ENCODE measurements at regions not wholly inside any gene's neighbourhood (a gene's known extent, or its start where the extent isn't known, plus 50 kb on each side); places are given as distances from the start of the nearest gene placed in this dataset.

- peak; percentile 29 to 54 (median 50) for DNase-seq
- Histone ChIP-seq H3K36me3 (ENCODE audit: control insufficient read depth in 4 of 4, insufficient read depth in 4 of 4, low read length in 3 of 4) (no peaks in the 10 kb centered on the region), H3K9me3 (ENCODE audit: control extremely low read depth in 1 of 5, control insufficient read depth in 4 of 5, insufficient read depth in 2 of 5, low read depth in 1 of 5, low read length in 4 of 5) (peaks cover 0 to 4% (median 0%) of the 10 kb centered on the region in 5 experiments), H3K4me3 (ENCODE audit: control insufficient read depth in 1 of 7, extremely low read depth in 1 of 7, insufficient read depth in 4 of 7, low read depth in 2 of 7, low read length in 6 of 7) (no peak overlapping the region), H3K27ac (ENCODE audit: insufficient read depth in 1 of 2, low read depth in 1 of 2, low read length in 2 of 2, poor library complexity in 1 of 2, severe bottlenecking in 2 of 2) (no peak overlapping the region), H3K27me3 (replicated peaks in 2 of 5; ENCODE audit: control insufficient read depth in 4 of 5, insufficient read depth in 5 of 5, low read length in 4 of 5) (no peaks in the 10 kb centered on the region), H3K4me1 (ENCODE audit: control extremely low read depth in 1 of 4, control insufficient read depth in 4 of 4, insufficient read depth in 4 of 4, low read length in 3 of 4) (no peaks in the 10 kb centered on the region)
- POLR2A ChIA-PET, result no interaction called here
- 97% methylated on average over 7 of the region's 8 CpGs for WGBS (ENCODE audit: insufficient coverage)
- CTCF ChIA-PET, result interaction anchor here (1.4 to 4.7 kb wide), 8 partner anchors 10 to 1090 kb away, joined by 3 to 56 read pairs (median 7); partner anchors contain the start of gene BASP1
These were observed 671.1 kb downstream of the TAF11L14 start for GRCh38 chr5:18305288-18305924.

GRCh38 chr5:18311266-18311665, 677.0 kb downstream of the TAF11L14 start:
- no peak overlapping the region for H3K4me3 ChIP-seq (ENCODE audit: control insufficient read depth in 1 of 7, extremely low read depth in 1 of 7, insufficient read depth in 4 of 7, low read depth in 2 of 7, low read length in 6 of 7)
- no peak for DNase-seq
- no peak overlapping the region for H3K27ac ChIP-seq (ENCODE audit: insufficient read depth in 1 of 2, low read depth in 1 of 2, low read length in 2 of 2, poor library complexity in 1 of 2, severe bottlenecking in 2 of 2)
- no peaks in the 10 kb centered on the region for H3K4me1 ChIP-seq (ENCODE audit: control extremely low read depth in 1 of 4, control insufficient read depth in 4 of 4, insufficient read depth in 4 of 4, low read length in 3 of 4)
- H3K36me3 ChIP-seq (ENCODE audit: control insufficient read depth in 4 of 4, insufficient read depth in 4 of 4, low read length in 3 of 4), result no peaks in the 10 kb centered on the region
- no peaks in the 10 kb centered on the region for H3K27me3 ChIP-seq (replicated peaks in 2 of 5; ENCODE audit: control insufficient read depth in 4 of 5, insufficient read depth in 5 of 5, low read length in 4 of 5)
- H3K9me3 ChIP-seq (ENCODE audit: control extremely low read depth in 1 of 5, control insufficient read depth in 4 of 5, insufficient read depth in 2 of 5, low read depth in 1 of 5, low read length in 4 of 5), result no peaks in the 10 kb centered on the region
- ChIA-PET POLR2A (no interaction called here), CTCF (interaction anchor here (1.0 to 3.0 kb wide), 2 partner anchors 24 to 1095 kb away, joined by 3 to 17 read pairs; partner anchors contain the start of gene BASP1)
- 100% methylated on average over 1 of the region's 3 CpGs for WGBS (ENCODE audit: insufficient coverage)

GRCh38 chr5:18312016-18312415, 677.8 kb downstream of the TAF11L14 start:
- Histone ChIP-seq H3K27me3 (replicated peaks in 2 of 5; ENCODE audit: control insufficient read depth in 4 of 5, insufficient read depth in 5 of 5, low read length in 4 of 5) (no peaks in the 10 kb centered on the region), H3K4me1 (ENCODE audit: control extremely low read depth in 1 of 4, control insufficient read depth in 4 of 4, insufficient read depth in 4 of 4, low read length in 3 of 4) (no peaks in the 10 kb centered on the region), H3K36me3 (ENCODE audit: control insufficient read depth in 4 of 4, insufficient read depth in 4 of 4, low read length in 3 of 4) (no peaks in the 10 kb centered on the region), H3K9me3 (ENCODE audit: control extremely low read depth in 1 of 5, control insufficient read depth in 4 of 5, insufficient read depth in 2 of 5, low read depth in 1 of 5, low read length in 4 of 5) (no peaks in the 10 kb centered on the region), H3K4me3 (ENCODE audit: control insufficient read depth in 1 of 7, extremely low read depth in 1 of 7, insufficient read depth in 4 of 7, low read depth in 2 of 7, low read length in 6 of 7) (no peak overlapping the region), H3K27ac (ENCODE audit: insufficient read depth in 1 of 2, low read depth in 1 of 2, low read length in 2 of 2, poor library complexity in 1 of 2, severe bottlenecking in 2 of 2) (no peak overlapping the region)
- CTCF ChIA-PET, result interaction anchor here (0.6 to 3.0 kb wide), 4 partner anchors 22 to 1095 kb away, joined by 3 to 17 read pairs (median 4); partner anchors contain the start of gene BASP1
- DNase-seq, result no peak
- POLR2A ChIA-PET, result no interaction called here
- WGBS (ENCODE audit: insufficient coverage), result 100% methylated on average over 1 of the region's 1 CpG

- H3K36me3 ChIP-seq (ENCODE audit: control insufficient read depth in 4 of 4, insufficient read depth in 4 of 4, low read length in 3 of 4), result no peaks in the 10 kb centered on the region
- H3K9me3 ChIP-seq (ENCODE audit: control extremely low read depth in 1 of 5, control insufficient read depth in 4 of 5, insufficient read depth in 2 of 5, low read depth in 1 of 5, low read length in 4 of 5), result no peaks in the 10 kb centered on the region
- peak; percentile 34 to 68 (median 57) for DNase-seq
- POLR2A ChIA-PET, result no interaction called here
- CTCF ChIA-PET, result interaction anchor here (1.2 to 2.6 kb wide), 4 partner anchors 10 to 1100 kb away, joined by 3 to 17 read pairs (median 6); no protein-coding TSS in a partner anchor
- H3K4me1 ChIP-seq (ENCODE audit: control extremely low read depth in 1 of 4, control insufficient read depth in 4 of 4, insufficient read depth in 4 of 4, low read length in 3 of 4), result no peaks in the 10 kb centered on the region
- WGBS (ENCODE audit: insufficient coverage), result no CpG with 5 or more reads among the region's 6 CpGs
- no peaks in the 10 kb centered on the region for H3K27me3 ChIP-seq (replicated peaks in 2 of 5; ENCODE audit: control insufficient read depth in 4 of 5, insufficient read depth in 5 of 5, low read length in 4 of 5)
- no peak overlapping the region for H3K27ac ChIP-seq (ENCODE audit: insufficient read depth in 1 of 2, low read depth in 1 of 2, low read length in 2 of 2, poor library complexity in 1 of 2, severe bottlenecking in 2 of 2)
- H3K4me3 ChIP-seq (ENCODE audit: control insufficient read depth in 1 of 7, extremely low read depth in 1 of 7, insufficient read depth in 4 of 7, low read depth in 2 of 7, low read length in 6 of 7), result no peak overlapping the region
These were observed 680.0 kb downstream of the TAF11L14 start for GRCh38 chr5:18314192-18314778.

- H3K9me3 ChIP-seq (ENCODE audit: control extremely low read depth in 1 of 5, control insufficient read depth in 4 of 5, insufficient read depth in 2 of 5, low read depth in 1 of 5, low read length in 4 of 5), result peaks cover 0 to 3% (median 0%) of the 10 kb centered on the region in 5 experiments
- ChIA-PET POLR2A (no interaction called here), CTCF (no interaction called here)
- H3K4me3 ChIP-seq (ENCODE audit: control insufficient read depth in 1 of 7, extremely low read depth in 1 of 7, insufficient read depth in 4 of 7, low read depth in 2 of 7, low read length in 6 of 7), result no peak overlapping the region
- H3K36me3 ChIP-seq (ENCODE audit: control insufficient read depth in 4 of 4, insufficient read depth in 4 of 4, low read length in 3 of 4), result no peaks in the 10 kb centered on the region
- no peak overlapping the region for H3K27ac ChIP-seq (ENCODE audit: insufficient read depth in 1 of 2, low read depth in 1 of 2, low read length in 2 of 2, poor library complexity in 1 of 2, severe bottlenecking in 2 of 2)
- H3K27me3 ChIP-seq (replicated peaks in 2 of 5; ENCODE audit: control insufficient read depth in 4 of 5, insufficient read depth in 5 of 5, low read length in 4 of 5), result no peaks in the 10 kb centered on the region
- 100% methylated on average over 3 of the region's 5 CpGs for WGBS (ENCODE audit: insufficient coverage)
- no peak for DNase-seq
- H3K4me1 ChIP-seq (ENCODE audit: control extremely low read depth in 1 of 4, control insufficient read depth in 4 of 4, insufficient read depth in 4 of 4, low read length in 3 of 4), result peaks cover 3 to 13% (median 9%) of the 10 kb centered on the region in 4 experiments
These were observed 687.1 kb downstream of the TAF11L14 start for GRCh38 chr5:18321262-18321942.

DNA sequence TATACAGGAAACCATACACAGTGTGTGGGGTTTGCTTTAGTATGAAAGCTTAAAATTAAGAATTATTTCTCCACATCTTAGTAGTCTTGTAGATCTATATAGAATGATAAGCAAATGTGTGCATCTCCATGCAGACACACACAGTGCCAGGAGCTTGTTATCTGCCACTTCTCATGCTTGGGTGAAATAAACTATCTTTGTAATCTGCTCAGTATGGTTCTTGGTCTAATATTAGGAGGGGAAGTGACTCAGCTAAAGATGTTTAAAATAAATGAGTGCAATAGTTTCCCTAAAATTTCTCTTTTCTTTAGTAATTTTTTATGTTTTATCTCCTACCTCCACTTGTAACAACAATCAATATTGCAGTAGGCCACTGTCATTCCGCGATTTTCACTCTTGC, 689.6 kb downstream of the TAF11L14 start:
- H3K36me3 ChIP-seq (ENCODE audit: control insufficient read depth in 4 of 4, insufficient read depth in 4 of 4, low read length in 3 of 4), result no peaks in the 10 kb centered on the region
- peak overlapping the region in 1 of 7 experiments; percentile 28 for H3K4me3 ChIP-seq (ENCODE audit: control insufficient read depth in 1 of 7, extremely low read depth in 1 of 7, insufficient read depth in 4 of 7, low read depth in 2 of 7, low read length in 6 of 7)
- POLR2A ChIA-PET, result no interaction called here
- CTCF ChIA-PET, result interaction anchor here (0.7 kb wide), 2 partner anchors 9 to 1108 kb away, joined by 3 read pairs; no protein-coding TSS in a partner anchor
- peaks cover 0 to 3% (median 0%) of the 10 kb centered on the region in 5 experiments for H3K9me3 ChIP-seq (ENCODE audit: control extremely low read depth in 1 of 5, control insufficient read depth in 4 of 5, insufficient read depth in 2 of 5, low read depth in 1 of 5, low read length in 4 of 5)
- WGBS (ENCODE audit: insufficient coverage), result no CpG with 5 or more reads among the region's 2 CpGs
- H3K27ac ChIP-seq (ENCODE audit: insufficient read depth in 1 of 2, low read depth in 1 of 2, low read length in 2 of 2, poor library complexity in 1 of 2, severe bottlenecking in 2 of 2), result no peak overlapping the region
- H3K27me3 ChIP-seq (replicated peaks in 2 of 5; ENCODE audit: control insufficient read depth in 4 of 5, insufficient read depth in 5 of 5, low read length in 4 of 5), result no peaks in the 10 kb centered on the region
- peaks cover 3 to 13% (median 9%) of the 10 kb centered on the region in 4 experiments for H3K4me1 ChIP-seq (ENCODE audit: control extremely low read depth in 1 of 4, control insufficient read depth in 4 of 4, insufficient read depth in 4 of 4, low read length in 3 of 4)
- DNase-seq, result peak; percentile 12 to 73 (median 59)

DNA sequence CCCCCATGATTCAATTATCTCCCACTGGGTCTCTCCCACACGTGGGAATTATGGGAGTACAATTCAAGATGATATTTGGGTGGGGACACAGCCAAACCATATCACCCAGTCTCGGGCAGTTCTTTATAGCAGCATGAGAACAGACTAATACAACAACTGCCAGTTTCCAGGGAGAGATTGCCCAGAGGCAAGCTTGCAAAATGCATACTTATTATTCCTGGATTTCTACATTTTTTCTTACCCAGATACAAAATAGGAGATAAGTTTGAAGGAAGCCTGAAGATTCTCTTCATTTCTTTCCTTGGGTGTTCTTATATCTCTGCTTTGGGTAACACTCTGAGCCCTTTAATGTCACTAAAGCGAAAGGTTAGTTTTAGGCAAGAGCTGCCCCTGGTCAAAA, 691.2 kb downstream of the TAF11L14 start:
- Histone ChIP-seq H3K4me1 (ENCODE audit: control extremely low read depth in 1 of 4, control insufficient read depth in 4 of 4, insufficient read depth in 4 of 4, low read length in 3 of 4) (peaks cover 3 to 13% (median 9%) of the 10 kb centered on the region in 4 experiments), H3K27me3 (replicated peaks in 2 of 5; ENCODE audit: control insufficient read depth in 4 of 5, insufficient read depth in 5 of 5, low read length in 4 of 5) (no peaks in the 10 kb centered on the region), H3K36me3 (ENCODE audit: control insufficient read depth in 4 of 4, insufficient read depth in 4 of 4, low read length in 3 of 4) (no peaks in the 10 kb centered on the region), H3K27ac (ENCODE audit: insufficient read depth in 1 of 2, low read depth in 1 of 2, low read length in 2 of 2, poor library complexity in 1 of 2, severe bottlenecking in 2 of 2) (no peak overlapping the region), H3K4me3 (ENCODE audit: control insufficient read depth in 1 of 7, extremely low read depth in 1 of 7, insufficient read depth in 4 of 7, low read depth in 2 of 7, low read length in 6 of 7) (no peak overlapping the region), H3K9me3 (ENCODE audit: control extremely low read depth in 1 of 5, control insufficient read depth in 4 of 5, insufficient read depth in 2 of 5, low read depth in 1 of 5, low read length in 4 of 5) (peaks cover 0 to 3% (median 0%) of the 10 kb centered on the region in 5 experiments)
- POLR2A ChIA-PET, result no interaction called here
- CTCF ChIA-PET, result no interaction called here
- 93% methylated on average over 3 of the region's 3 CpGs for WGBS (ENCODE audit: insufficient coverage)
- DNase-seq, result no peak
